HepG2 (cell line): ENCODE measurements at regions not wholly inside any gene's neighbourhood (a gene's known extent, or its start where the extent isn't known, plus 50 kb on each side); places are given as distances from the start of the nearest gene placed in this dataset.

Experiments
- ETS1 ChIP-seq: sonication (generic); formaldehyde crosslinking; IDR thresholded peaks from 2 replicates; pipeline ENCODE4 v1.4.0; 2020; ENCODE audit warnings: missing genetic modification reagents
- FOXA1 ChIP-seq, 2 experiments: fragments of 450-650 bp in 1 of 2; sonication (generic) in 1 of 2; formaldehyde crosslinking in 1 of 2; IDR thresholded peaks; 2 replicates each; pipeline versions ENCODE4 v1.4.0 to v1.6.1; 2016 to 2020; ENCODE audit warnings: missing genetic modification reagents in 1 of 2

- TF ChIP-seq FOXA1 (IDR thresholded peaks at IDR 0.05) (no peak), FOXA1 (CRISPR knock-in tag; IDR thresholded peaks at IDR 0.05) (no peak), ETS1 (no peak)
Measured at GRCh38 chr2:168311261-168311910, 64.0 kb upstream of the STK39 start.
